H1 (cell line): ENCODE measurements at regions not wholly inside any gene's neighbourhood (a gene's known extent, or its start where the extent isn't known, plus 50 kb on each side); places are given as distances from the start of the nearest gene placed in this dataset.

Experiments used
- EP300 ChIP-seq, 2 experiments: IDR thresholded peaks; 1 replicate in 1 of 2; 2 replicates in 1 of 2; pipeline ENCODE4 v1.6.1; 2011 to 2012; ENCODE audit warnings: low read depth in 2 of 2, low read length in 2 of 2, mild to moderate bottlenecking in 2 of 2, borderline replicate concordance in 1 of 2, inconsistent platforms in 1 of 2, moderate library complexity in 1 of 2
- NRF1 ChIP-seq: IDR thresholded peaks from 2 replicates; pipeline ENCODE4 v1.6.1; 2011; ENCODE audit warnings: mild to moderate bottlenecking, low read depth, low read length, improper control_type of control experiment
- POLR2A ChIP-seq, 2 experiments: IDR thresholded peaks; 1 replicate in 1 of 2; 2 replicates in 1 of 2; pipeline ENCODE4 v1.6.1; 2011; ENCODE audit warnings: low read depth in 2 of 2, low read length in 2 of 2, mild to moderate bottlenecking in 2 of 2; ENCODE audit errors: control extremely low read depth in 1 of 2
- POU5F1 ChIP-seq: IDR thresholded peaks from 2 replicates; pipeline ENCODE4 v1.6.1; 2011; ENCODE audit warnings: low read depth, mild to moderate bottlenecking, low read length, moderate library complexity
- TF ChIP-seq, protein P1 (sequence below): IDR thresholded peaks from 2 replicates; pipeline ENCODE4 v1.6.1; 2012; ENCODE audit warnings: inconsistent platforms

DNA sequence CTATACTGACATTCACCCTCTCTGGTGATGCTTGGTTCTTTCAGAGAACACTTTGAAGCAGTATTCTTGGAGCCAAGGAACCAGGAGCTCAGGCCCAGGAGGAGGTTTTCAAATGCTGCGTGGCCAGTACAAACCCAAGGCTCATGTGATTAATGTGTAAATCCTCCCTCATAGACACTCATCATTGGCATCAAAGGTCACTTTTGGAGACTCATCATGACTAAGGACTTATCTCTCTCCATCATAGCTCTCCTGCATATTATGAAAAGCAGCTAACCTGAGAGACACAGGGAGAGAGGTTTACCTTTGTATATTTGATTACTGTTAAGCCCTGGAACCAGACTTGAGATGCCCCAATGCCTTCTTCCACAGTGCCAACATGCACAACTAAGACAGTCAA lies 115.3 kb upstream of the SRD5A2 start (continued):
- TF ChIP-seq, protein P1, sequence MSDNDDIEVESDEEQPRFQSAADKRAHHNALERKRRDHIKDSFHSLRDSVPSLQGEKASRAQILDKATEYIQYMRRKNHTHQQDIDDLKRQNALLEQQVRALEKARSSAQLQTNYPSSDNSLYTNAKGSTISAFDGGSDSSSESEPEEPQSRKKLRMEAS, result no peak
- TF ChIP-seq NRF1, result no peak
- no peak for TF ChIP-seq POLR2A (IDR thresholded peaks at IDR 0.05; ENCODE audit: control extremely low read depth in 1 of 2, low read depth in 2 of 2, low read length in 2 of 2)
- no peak for TF ChIP-seq EP300 (IDR thresholded peaks at IDR 0.05; ENCODE audit: borderline replicate concordance in 1 of 2, low read depth in 2 of 2, low read length in 2 of 2)
- TF ChIP-seq POU5F1, result no peak
- TF ChIP-seq, all 59 proteins: peak for 0
